ENCODE measurements at regions not wholly inside any gene's neighbourhood (a gene's known extent, or its start where the extent isn't known, plus 50 kb on each side); places are given as distances from the start of the nearest gene placed in this dataset.
"Not testable (repeated sequence)": the region's sequence is repeated elsewhere in the genome, so short reads cannot be mapped to it uniquely, and the experiment has no call there.

DNA sequence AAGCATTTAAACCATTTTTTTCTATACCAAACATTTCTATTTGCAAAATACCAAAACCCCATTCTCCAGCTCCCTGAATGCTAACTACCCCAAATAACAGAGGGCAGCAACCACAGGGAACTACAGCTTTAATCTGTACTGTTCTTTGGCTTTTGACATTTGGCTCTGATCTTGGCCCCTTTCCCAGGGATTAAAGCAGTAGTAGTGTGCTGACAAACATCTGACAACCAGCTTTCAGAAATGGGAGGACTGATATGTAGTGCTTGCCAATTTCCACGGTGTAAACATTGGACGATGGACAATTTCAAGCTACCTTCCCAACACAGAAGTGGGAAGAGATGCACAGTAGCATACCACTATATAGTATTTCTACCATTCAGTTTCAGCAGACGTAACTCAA is 88.4 kb upstream of the TEAD1 start:
- DNase-seq = no peak

DNA sequence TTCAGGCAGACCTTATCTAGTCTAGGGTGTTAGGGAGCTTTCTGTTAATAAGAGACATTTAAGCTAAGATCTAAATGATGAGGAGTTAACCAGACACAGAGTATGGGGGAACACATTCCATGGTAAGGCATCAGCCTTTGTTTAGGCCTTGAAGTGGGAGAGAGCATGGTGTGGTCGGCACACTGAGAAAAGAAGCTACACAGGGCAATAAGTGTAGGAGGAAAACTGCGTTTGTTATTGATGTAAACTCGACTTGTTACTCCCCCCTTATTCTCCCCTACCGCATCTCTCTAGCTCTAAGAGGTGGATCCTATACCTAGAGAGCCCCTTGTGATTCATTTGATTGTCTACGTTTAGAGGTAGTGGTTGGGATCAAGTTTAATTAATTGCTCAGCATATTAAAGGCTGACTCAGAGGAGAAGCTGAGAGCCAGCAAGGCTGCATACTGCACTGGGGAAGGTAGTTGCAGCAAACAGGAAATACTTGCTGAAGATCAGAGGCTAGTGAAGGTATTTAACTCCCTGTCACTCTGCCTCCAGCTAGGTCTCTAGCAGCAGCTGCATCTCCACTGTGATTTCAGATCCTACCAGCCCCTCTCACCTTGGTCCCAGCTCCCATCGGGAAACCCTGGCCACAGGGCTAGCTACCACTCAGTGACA is 86.8 kb upstream of the TEAD1 start:
- no peak for DNase-seq

DNA sequence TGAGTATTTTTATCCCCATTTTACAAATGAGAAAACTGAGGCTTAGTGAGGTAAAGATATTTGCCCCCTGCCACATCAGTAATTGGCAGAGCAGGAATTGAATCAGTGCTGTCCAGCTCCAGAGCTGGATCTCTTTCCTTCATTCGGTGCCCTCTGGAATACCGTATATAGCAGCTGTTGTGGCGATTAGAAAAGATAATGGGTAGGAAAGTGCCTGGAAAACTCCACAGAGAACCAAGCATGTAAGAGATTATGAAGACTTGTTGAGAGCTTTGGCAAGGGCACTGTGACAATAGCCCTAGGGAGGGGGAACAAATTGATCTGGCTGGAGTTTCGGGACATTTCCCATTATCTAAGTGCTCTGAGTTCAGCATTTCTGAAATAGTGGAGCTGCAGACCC is 82.5 kb upstream of the TEAD1 start:
- no peak for DNase-seq

DNA sequence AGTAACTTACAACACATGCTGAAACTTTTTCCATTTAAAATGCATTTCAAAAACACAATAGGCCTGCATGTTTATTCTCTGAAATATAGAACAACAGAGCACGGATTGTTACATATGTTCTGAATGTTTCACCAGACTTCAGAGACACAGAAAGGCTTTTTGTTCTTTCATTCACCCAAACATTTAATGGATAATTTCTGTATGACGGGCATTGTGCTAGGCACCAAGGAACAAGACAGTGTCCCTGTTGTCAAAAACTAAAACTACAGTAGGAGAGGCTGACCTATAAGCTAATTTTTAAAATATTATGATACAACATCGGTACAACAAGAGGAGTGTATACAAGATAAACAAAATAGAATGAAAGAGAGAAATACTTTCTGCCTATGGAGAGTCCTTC is 81.9 kb upstream of the TEAD1 start:
- no peak for DNase-seq

DNA sequence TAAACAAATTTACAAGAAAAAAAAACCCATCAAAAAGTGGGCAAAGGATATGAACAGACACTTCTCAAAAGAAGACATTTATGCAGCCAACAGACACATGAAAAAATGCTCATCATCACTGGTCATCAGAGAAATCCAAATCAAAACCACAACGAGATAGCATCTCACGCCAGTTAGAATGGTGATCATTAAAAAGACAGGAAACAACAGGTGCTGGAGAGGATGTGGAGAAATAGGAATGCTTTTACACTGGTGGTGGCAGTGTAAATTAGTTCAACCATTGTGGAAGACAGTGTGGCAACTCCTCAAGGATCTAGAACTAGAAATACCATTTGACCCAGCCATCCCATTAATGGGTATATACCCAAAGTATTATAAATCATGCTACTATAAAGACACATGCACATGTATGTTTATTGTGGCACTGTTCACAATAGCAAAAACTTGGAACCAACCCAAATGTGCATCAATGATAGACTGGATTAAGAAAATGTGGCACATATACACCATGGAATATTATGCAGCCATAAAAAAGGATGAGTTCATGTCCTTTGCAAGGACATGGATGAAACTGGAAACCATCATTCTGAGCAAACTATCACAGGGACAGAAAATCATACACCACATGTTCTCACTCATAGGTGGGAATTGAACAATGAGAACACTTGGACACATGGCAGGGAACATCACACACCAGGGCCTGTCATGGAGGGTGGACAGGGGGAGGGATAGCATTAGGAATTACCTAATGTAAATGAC is 79.0 kb upstream of the TEAD1 start:
- not testable (repeated sequence) for DNase-seq

DNA sequence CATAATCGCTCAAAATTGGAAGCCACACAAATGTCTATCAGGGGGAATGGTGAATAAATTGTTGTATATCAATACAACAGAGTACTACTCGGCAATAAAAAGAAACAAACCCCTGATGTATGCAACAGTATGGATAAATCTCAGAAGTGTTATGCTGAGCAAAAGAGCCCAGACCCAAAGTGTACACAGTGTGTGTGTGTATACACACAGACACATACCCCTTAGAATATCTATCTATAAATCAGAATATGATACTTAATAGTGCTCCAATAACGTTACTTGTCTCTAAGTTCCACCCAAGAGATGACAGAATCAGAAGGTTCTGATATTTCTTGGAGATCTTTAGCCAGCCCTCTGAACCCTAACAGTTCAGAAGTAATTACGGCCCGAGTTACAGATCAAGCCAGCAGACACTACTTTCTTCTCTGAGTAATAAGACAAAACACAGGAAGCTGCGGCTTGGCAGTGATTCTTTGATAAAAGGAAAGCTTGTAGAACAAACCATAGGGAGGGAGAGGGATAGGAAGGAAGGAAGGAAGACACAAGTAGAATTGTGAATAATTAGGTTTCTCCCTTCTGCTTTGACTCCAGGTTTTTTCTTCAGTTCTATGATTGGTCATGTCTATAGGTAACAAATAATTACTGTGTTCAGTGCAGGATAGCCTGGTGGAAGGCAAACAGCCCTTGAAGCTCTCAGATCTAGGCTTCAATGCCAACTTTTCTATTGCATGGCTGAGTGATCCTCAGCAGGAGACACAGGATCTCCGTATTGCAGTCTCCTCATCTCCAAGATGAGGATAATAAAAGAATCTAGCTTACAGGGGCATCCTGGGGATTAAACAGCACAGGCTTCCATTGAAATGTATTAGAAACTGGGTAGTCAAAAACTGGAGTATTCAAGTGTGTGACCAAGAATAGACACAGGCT is 75.6 kb upstream of the TEAD1 start:
- no peak for DNase-seq

DNA sequence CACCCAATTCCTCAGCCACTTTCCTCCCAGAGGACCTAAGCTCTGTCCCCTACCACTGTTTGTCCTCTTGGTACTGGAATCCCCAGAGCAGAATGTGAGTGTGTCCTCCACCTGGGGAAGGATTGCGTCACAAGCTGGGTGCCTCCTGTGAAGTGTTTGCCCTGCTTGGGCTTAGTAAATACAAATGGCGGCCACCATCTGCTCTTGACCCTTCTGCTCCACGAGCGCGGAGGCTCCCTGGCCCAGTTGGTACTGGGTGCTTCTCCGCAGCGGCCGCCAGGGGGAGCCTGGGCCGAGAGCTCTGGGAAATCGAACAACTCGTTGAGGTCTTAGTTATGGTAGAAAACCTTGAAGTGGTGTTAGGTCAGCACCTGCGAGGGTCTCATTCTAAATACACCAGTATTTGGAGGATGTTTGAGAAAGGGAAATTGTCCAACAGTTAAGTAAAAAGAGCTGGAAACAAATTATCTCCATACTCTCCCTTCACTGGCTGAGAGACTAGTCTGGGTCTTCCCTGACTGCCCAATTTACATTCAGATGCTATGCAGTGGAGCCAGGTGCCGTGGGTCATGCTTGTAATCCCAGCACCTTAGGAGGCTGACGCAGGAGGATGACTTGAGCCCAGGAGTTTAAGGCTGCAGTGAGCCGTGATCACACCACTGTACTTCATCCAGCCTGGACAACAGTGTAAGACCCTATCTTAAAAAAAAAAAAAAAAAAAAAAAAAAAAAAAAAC is 74.6 kb upstream of the TEAD1 start:
- DNase-seq = peak; percentile 58

DNA sequence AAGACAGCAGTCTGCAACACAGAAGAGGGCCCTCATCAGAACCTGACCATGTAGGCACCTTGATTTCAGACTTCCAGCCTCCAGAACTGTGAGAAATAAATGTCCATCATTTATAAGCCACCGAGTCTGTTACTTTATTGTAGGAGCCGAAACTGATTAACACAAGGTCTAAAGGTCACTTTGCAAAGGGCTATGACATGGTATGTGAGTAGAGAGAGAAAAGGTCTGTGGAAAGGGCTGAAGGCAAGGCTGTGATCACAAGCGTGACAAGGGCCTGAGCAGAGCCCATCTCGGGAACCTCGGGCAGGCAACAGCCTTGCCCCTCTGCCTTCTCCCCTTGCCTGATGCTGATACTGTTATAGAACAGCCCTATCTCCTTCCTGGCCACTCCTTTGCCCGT is 73.4 kb upstream of the TEAD1 start:
- no peak for DNase-seq

DNA sequence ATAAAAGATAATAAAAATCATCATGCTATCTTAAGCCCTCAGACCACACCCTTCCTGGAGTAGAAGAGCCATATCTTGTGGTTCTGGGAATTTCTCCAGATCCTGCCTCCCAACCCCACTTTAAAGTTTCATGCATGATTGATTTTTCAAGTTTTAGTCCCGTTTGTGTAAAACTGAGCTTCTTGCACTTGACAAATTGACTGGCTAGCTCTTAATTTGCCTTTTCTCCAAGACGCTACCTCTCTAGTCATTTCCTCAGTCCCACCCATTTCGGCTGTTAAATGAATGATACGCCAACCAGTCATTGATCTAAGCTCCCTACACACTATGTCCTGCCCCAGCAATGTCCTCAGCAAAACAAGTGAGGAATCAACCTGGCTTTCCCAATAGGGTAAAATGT is 71.8 kb upstream of the TEAD1 start:
- no peak for DNase-seq

DNA sequence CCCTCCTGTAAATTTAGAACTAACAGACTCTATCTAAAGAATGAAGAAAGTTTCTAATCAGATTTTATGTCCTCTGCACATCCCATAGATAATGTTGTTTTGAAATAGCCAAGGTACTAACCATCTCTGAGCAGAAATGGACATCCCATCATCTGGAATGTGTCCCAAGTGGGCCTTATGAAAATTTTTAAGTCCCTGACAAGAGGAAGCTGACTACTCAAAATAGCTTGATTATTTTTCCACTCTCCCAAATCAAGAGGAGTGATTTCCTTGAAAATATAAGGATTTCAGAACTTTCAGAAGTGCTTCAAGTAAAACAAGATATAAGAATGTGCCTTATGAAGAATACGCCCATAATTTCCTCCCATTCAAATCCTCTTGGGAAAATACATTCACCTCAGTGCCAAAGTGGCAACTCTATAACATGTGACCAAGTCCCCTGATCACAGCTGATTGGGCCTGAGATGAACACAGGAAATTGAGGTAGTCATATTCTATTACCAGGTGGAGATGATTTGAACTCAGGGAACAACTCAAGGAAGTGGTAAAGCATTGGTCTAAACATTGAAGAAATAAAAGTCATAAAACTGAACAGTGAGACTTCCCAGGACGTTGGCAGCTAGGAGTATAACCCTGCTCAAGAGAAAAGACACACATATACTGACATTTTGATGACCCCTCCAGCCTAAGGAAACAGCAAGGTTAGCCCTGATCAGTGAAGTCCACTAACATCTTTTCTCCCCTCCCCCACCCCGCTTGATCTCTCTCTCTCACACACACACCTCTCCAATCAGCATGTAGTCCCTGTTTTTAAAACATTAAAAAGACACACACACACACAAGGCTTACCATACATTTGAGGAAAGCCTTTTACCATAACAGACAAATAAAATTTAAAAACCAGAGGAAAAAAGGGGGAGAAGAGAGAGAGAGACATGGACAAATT is 70.8 kb upstream of the TEAD1 start:
- no peak for DNase-seq

DNA sequence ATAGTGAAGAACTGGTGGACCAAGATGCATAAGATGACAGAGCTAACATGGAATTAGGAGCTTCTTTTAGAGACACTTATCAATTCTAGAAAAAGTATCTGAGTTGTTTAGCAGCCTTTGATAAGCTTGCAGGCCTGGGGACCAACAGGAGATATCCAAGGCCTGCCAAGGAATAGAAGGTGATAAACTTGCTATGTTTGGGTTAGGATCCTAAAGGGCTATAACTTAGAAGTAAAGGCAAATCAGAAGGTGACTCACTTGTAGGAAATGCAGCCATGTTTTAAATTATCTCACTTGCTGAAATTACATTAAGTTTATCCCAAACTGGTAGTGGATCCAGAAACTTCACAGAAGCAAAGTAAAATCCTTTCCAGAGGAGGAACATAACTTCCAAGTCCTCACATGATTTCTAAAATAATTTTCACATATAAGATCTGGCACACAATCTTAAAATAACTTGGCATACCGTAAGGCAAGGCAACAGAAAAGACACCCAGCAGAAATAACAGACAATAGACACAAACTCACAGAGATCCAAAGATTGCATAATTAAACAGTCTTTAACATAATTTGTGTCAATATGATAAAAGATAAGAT is 69.6 kb upstream of the TEAD1 start:
- no peak for DNase-seq

DNA sequence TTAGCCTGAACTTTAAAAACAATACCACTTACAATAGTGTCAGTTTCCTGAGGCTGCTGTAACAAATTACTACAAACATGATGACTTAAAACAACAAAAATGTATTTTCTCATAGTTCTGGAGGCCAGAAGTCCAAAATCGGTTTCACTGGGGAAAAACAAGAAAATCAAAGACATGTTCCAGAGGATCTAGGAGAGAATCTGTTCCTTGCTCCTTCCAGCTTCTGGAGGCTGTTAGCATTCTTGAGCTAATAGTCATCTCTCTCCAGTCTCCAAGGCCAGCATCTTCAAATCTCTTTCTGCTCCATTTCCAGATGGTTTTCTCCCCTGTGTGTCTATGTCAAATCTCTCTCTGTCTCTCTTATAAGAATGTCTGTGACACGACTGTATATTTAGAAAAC is 67.6 kb upstream of the TEAD1 start:
- DNase-seq = no peak

DNA sequence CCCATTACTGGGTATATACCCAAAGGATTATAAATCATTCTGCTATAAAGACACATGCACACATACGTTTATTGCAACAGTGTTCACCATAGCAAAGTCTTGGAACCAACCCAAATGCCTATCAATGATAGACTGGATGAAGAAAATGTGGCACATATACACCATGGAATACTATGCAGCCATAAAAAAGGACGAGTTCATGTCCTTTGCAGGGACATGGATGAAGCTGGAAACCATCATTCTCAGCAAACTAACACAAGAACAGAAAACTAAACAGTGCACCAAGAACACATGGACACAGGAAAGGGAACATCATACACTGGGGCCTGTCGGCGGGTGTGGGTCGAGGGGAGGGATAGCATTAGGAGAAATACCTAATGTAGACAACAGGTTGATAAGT is 65.5 kb upstream of the TEAD1 start:
- not testable (repeated sequence) for DNase-seq

DNA sequence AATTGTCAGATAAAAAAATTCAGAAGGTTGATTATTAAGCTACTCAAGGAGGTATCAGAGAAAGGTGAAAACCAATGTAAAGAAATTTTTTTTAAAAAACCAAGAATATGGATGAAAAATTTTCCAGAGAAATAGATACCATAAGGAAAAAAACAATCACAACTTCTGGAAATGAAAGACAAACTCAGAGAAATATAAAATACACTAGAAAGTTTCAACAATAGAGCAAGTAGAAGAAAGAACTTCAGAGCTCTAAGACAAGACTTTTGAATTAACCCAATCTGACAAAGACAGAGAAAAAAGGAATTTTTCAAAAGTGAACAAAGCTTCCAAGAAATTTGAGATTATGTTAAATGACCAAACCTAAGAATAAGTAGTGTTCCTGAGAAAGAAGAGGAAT is 62.9 kb upstream of the TEAD1 start:
- no peak for DNase-seq

DNA sequence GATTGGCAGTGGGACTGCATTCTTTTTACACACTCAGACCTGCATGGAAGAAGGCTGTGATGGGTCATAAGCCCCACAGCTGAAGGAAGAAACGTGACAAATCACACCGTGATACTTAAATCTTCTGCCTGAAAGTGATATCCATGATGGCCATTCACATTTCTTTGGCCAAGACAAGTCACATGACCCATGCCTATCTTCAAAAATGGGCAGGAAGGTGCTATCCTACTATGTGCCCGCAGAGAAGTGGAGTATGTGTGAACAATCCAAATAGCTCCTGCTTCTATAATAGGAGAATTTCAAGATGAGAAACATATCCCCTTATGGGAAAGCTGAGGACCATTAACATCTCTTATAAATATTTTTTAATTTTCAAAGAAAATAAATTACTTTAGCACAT is 56.6 kb upstream of the TEAD1 start:
- DNase-seq = no peak

DNA sequence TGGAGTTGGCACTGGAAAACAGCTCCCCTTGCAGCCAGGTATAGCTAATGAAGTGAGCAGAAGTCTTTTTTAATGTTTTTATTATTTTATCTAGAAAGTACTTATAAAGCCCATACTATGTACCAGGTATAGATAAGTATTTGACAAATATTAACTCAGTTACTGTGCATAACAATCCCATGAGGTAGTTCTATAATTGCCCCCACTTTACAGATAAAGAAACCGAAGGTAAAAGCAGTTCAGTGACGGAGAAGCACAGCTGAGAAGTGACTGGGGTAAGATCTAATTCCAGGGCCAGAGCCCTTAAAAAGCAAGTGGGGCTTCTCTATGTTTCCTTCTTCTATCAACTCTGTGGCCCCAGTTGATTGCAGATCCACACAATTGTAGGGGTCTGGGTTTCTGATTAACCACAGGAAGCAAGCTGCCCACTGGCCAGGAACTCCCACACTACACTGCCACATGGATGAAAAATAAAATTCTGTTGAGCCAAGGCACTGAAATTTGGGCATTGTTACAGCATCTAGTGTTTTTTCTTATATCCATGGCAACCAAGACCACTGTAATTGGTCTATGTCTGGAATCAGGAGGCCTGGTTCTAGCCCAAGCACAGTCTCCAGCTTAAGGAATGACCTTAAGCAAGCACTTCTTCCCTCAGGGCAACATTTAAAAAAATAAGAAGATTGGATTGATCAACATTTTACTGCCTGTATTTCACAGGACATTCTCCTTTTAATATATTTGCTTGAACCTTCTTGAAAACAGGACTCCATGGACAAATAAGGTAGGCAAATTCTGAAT is 55.3 kb upstream of the TEAD1 start:
- DNase-seq = no peak

DNA sequence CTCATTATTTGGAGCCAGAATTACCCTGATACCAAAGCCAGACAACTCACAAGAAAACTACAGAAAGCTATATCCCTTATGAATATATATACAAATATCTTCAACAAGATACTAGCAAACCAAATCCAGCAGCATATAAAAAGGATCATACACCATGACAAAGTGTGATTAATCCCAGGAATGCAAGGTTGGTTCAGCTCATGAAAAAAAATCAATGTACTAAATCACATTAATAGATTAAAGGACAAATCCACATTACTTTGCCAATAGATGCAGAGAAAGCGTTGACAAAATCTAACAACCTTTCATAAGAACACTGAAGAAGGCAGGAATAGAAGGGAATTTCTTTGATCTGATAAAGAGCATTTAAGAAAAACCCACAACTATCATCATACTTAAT is 50.4 kb upstream of the TEAD1 start:
- no peak for DNase-seq

Measured in activated CD4-positive, alpha-beta T cell treated with anti-CD3 and anti-CD28 coated beads, Interleukin-10, Interleukin-2, amounts not matched to agents 100 ng/mL and 50 ng/mL, durations not matched to agents 16 hours and 8 hours (primary cell).